PC-3 (cell line): ENCODE measurements at regions not wholly inside any gene's neighbourhood (a gene's known extent, or its start where the extent isn't known, plus 50 kb on each side); places are given as distances from the start of the nearest gene placed in this dataset.

ENCODE experiments used
- ATAC-seq: fragments of 200-7000 bp; cut with Tn5 transposase; 2 replicates; pipeline ENCODE4 v1.9.1; 2020; ENCODE audit warnings: mild to moderate bottlenecking, moderate library complexity
- BruUV-seq: library from RNA; stranded (reverse); fragments of 400-500 nt; replicated peaks from 2 replicates; lab custom pipeline; 2021; lab: Mats Ljungman, UMichigan
- CTCF ChIA-PET: fragments of 300-600 bp; sonication (Branson Sonifier 250); formaldehyde crosslinking; loops from one replicate; lab custom pipeline; 2022; ENCODE audit warnings: antibody characterized with exemption; lab: Charles Lee
- POLR2A ChIA-PET: fragments of 300-600 bp; sonication (Branson Sonifier 250); formaldehyde crosslinking; loops from one replicate; lab custom pipeline; 2022; ENCODE audit warnings: antibody characterized with exemption; ENCODE audit not compliant: unreplicated experiment; lab: Charles Lee
- DNase-seq: peaks from one replicate; pipeline ENCODE4 v3.0.0-alpha.2; 2015
- H2AFZ ChIP-seq: fragments of 300-600 bp; sonication (generic); 2 replicates; pipeline ENCODE4 v1.6.0; 2016; ENCODE audit warnings: antibody characterized with exemption, low read length
- H3F3A ChIP-seq: fragments of 300-600 bp; sonication (generic); one replicate; pipeline ENCODE4 v1.6.0; 2017; ENCODE audit warnings: antibody characterized with exemption, low read length, control low read depth, mild to moderate bottlenecking; ENCODE audit not compliant: unreplicated experiment
- H3K27ac ChIP-seq: fragments of 300-600 bp; sonication (generic); 2 replicates; pipeline ENCODE4 v1.5.1; 2016; ENCODE audit warnings: mild to moderate bottlenecking, low read length
- H3K27me3 ChIP-seq: fragments of 300-600 bp; sonication (generic); 2 replicates; pipeline ENCODE4 v1.6.1; 2016; ENCODE audit warnings: low read length, mixed read lengths
- H3K36me3 ChIP-seq: fragments of 300-600 bp; sonication (generic); 2 replicates; pipeline ENCODE4 v1.6.1; 2016; ENCODE audit warnings: low read depth, mixed run types, low read length, mixed read lengths
- H3K4me1 ChIP-seq: fragments of 300-600 bp; sonication (generic); 2 replicates; pipeline ENCODE4 v1.5.1; 2016; ENCODE audit warnings: low read length; ENCODE audit not compliant: insufficient read depth
- H3K4me2 ChIP-seq: fragments of 300-600 bp; sonication (generic); 2 replicates; pipeline ENCODE4 v1.6.0; 2016; ENCODE audit warnings: low read length
- H3K4me3 ChIP-seq: fragments of 300-600 bp; sonication (generic); 2 replicates; pipeline ENCODE4 v1.5.1; 2016; ENCODE audit warnings: mild to moderate bottlenecking, low read length, mixed read lengths
- H3K79me2 ChIP-seq: fragments of 300-600 bp; sonication (generic); 2 replicates; pipeline ENCODE4 v1.6.1; 2017; ENCODE audit warnings: low read length, mixed read lengths
- H3K9ac ChIP-seq: fragments of 300-600 bp; sonication (generic); 2 replicates; pipeline ENCODE4 v1.6.0; 2016; ENCODE audit warnings: mild to moderate bottlenecking, low read length
- H3K9me2 ChIP-seq: fragments of 300-600 bp; sonication (generic); replicated peaks from 2 replicates; pipeline ENCODE4 v1.6.1; 2016; ENCODE audit warnings: mixed run types, low read length, mixed read lengths
- H3K9me3 ChIP-seq: fragments of 300-600 bp; sonication (generic); 2 replicates; pipeline ENCODE4 v1.6.1; 2016; ENCODE audit warnings: low read length, mixed read lengths
- H4K20me1 ChIP-seq: fragments of 300-600 bp; sonication (generic); 2 replicates; pipeline ENCODE4 v1.6.1; 2016; ENCODE audit warnings: low read length, mixed read lengths
- EZH2 ChIP-seq: fragments of 300-600 bp; sonication (generic); IDR thresholded peaks from one replicate; pipeline ENCODE4 v1.6.1; 2017; ENCODE audit warnings: antibody characterized with exemption, mild to moderate bottlenecking, low read length; ENCODE audit not compliant: unreplicated experiment
- EZH2phosphoT487 ChIP-seq: fragments of 300-600 bp; sonication (generic); IDR thresholded peaks from 2 replicates; pipeline ENCODE4 v1.6.1; 2018; ENCODE audit warnings: mild to moderate bottlenecking, antibody characterized with exemption, low read length, borderline replicate concordance
- intact Hi-C: fragments of 100-400 bp; cut with micrococcal nuclease; formaldehyde crosslinking; loops from 2 replicates; pipeline ENCODE4 v1.9.0; 2023
- TF ChIP-seq, protein P1 (sequence below): fragments of 300-600 bp; sonication (generic); conservative IDR thresholded peaks from 2 replicates; pipeline ENCODE4 v1.5.1; 2017; ENCODE audit warnings: antibody characterized with exemption, low read depth, mild to moderate bottlenecking, low read length

DNA sequence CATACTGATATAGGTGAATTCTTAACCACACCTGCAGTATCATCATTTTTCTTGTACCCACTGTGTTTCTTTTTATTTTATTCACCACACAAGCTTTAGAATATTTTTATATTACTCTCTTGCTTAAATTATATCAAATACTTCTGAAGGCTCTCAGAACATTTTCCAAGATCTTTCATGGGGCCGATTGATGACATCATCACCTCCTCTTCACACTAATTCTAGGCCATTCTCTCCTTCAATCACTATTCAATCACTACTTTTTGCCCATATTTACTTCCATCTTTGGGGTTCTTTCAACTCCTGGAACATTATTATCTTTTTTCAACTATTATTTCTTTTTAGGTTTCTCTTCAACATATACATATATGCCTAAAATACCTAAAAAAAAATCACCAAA lies 1438.8 kb upstream of the ALCAM start:
- ChIA-PET CTCF (no interaction called here), POLR2A (no interaction called here)
- Histone ChIP-seq H3K4me3 (no peak overlapping the region), H3K9ac (no peak overlapping the region), H3K9me2 (no peaks in the 10 kb centered on the region), H3K9me3 (no peaks in the 10 kb centered on the region), H3K4me2 (no peak overlapping the region), H3K27ac (no peak overlapping the region), H3K27me3 (peaks cover 36% of the 10 kb centered on the region; the same call in 1 of the 2 replicates), H2AFZ (no peak overlapping the region), H3K4me1 (no peaks in the 10 kb centered on the region), H3K36me3 (no peaks in the 10 kb centered on the region), H3F3A (no peaks in the 10 kb centered on the region), H4K20me1 (no peaks in the 10 kb centered on the region), H3K79me2 (no peaks in the 10 kb centered on the region)
- no peak for TF ChIP-seq EZH2phosphoT487
- no peak for TF ChIP-seq EZH2
- TF ChIP-seq, protein P1, sequence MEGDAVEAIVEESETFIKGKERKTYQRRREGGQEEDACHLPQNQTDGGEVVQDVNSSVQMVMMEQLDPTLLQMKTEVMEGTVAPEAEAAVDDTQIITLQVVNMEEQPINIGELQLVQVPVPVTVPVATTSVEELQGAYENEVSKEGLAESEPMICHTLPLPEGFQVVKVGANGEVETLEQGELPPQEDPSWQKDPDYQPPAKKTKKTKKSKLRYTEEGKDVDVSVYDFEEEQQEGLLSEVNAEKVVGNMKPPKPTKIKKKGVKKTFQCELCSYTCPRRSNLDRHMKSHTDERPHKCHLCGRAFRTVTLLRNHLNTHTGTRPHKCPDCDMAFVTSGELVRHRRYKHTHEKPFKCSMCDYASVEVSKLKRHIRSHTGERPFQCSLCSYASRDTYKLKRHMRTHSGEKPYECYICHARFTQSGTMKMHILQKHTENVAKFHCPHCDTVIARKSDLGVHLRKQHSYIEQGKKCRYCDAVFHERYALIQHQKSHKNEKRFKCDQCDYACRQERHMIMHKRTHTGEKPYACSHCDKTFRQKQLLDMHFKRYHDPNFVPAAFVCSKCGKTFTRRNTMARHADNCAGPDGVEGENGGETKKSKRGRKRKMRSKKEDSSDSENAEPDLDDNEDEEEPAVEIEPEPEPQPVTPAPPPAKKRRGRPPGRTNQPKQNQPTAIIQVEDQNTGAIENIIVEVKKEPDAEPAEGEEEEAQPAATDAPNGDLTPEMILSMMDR = no peak
- ATAC-seq (no peak), DNase-seq (no peak)
- intact Hi-C loops = no loop called here
- no TSS peak for BruUV-seq

DNA sequence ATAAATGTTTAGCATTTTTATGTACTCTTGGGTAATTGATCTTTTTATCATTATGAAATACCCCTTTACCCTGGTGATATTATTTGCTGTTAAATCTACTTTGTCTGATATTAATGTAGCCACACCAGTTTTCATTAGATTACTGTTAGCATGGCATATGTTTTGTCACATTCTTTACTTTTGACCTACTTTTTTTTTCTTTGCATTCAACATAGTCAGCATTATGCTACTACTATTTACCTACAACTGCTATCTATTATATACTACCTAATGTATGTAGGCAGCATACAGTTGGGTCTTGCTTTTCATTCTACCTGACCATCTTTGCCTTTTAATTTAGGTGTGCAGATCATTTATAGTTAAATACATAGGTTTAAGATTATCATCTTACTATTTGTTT lies 1429.6 kb upstream of the ALCAM start:
- no peaks in the 10 kb centered on the region for H3K4me1 ChIP-seq
- no peaks in the 10 kb centered on the region for H4K20me1 ChIP-seq
- no peak overlapping the region for H3K9ac ChIP-seq
- H3K27me3 ChIP-seq = peaks cover 24% of the 10 kb centered on the region
- H3K9me3 ChIP-seq = no peaks in the 10 kb centered on the region
- DNase-seq (no peak), ATAC-seq (no peak)
- TF ChIP-seq EZH2 = no peak
- no peak for TF ChIP-seq EZH2phosphoT487
- TF ChIP-seq, protein P1 = no peak
- POLR2A ChIA-PET = no interaction called here
- no peak overlapping the region for H3K4me2 ChIP-seq
- no peaks in the 10 kb centered on the region for H3F3A ChIP-seq
- H3K4me3 ChIP-seq = no peak overlapping the region
- BruUV-seq = no TSS peak
- H3K9me2 ChIP-seq = no peaks in the 10 kb centered on the region
- intact Hi-C loops = no loop called here
- no peak overlapping the region for H3K27ac ChIP-seq
- CTCF ChIA-PET = no interaction called here
- no peaks in the 10 kb centered on the region for H3K79me2 ChIP-seq
- no peaks in the 10 kb centered on the region for H3K36me3 ChIP-seq
- no peak overlapping the region for H2AFZ ChIP-seq

DNA sequence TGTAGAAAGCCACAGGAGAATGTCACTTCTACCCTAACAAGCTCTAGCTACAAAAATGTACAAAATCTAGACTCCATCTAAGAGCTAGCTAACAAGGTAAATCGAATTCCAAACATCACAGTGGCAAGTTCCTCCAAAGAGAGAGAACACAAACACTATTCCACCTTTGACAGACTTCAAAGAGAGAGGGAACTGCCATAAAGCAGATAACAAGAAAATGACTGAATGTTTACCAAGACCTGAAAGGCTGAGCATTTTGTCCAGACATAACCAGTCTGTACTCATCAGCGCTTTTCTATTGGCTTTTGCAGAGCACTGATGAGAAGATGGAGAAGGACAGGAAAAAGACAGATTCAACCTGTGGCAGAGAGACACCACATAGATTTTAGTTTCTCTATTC lies 1419.6 kb upstream of the ALCAM start:
- no peak for DNase-seq
- no peaks in the 10 kb centered on the region for H4K20me1 ChIP-seq
- 0 out of 2 replicates have a peak, but pooled peaks cover 4% of the 10 kb centered on the region for H3K27me3 ChIP-seq
- TF ChIP-seq EZH2 (no peak), EZH2phosphoT487 (no peak)
- TF ChIP-seq, protein P1 = no peak
- H3F3A ChIP-seq = no peaks in the 10 kb centered on the region
- no peak overlapping the region for H3K27ac ChIP-seq
- ATAC-seq = no peak
- no peaks in the 10 kb centered on the region for H3K79me2 ChIP-seq
- no peak overlapping the region for H2AFZ ChIP-seq
- H3K4me1 ChIP-seq = no peaks in the 10 kb centered on the region
- no peak overlapping the region for H3K4me3 ChIP-seq
- no TSS peak for BruUV-seq
- no peaks in the 10 kb centered on the region for H3K36me3 ChIP-seq
- POLR2A ChIA-PET = no interaction called here
- CTCF ChIA-PET = no interaction called here
- no peaks in the 10 kb centered on the region for H3K9me3 ChIP-seq
- intact Hi-C loops = no loop called here
- H3K9ac ChIP-seq = no peak overlapping the region
- no peaks in the 10 kb centered on the region for H3K9me2 ChIP-seq
- no peak overlapping the region for H3K4me2 ChIP-seq
